ENCODE measurements at regions not wholly inside any gene's neighbourhood (a gene's known extent, or its start where the extent isn't known, plus 50 kb on each side); places are given as distances from the start of the nearest gene placed in this dataset.

GRCh38 chr7:104264285-104264684 lies 56.5 kb upstream of the ORC5 start:
- Histone ChIP-seq H3K9me3 (no peaks in the 10 kb centered on the region), H3K36me3 (no peaks in the 10 kb centered on the region), H3K27me3 (no peaks in the 10 kb centered on the region), H3K4me1 (no peaks in the 10 kb centered on the region), H3K4me3 (no peak overlapping the region), H3K27ac (no peak overlapping the region)
- 71% methylated on average over 3 of the region's 3 CpGs for WGBS (ENCODE audit: insufficient coverage, low coverage, low lambda C conversion rate, missing lambda C conversion rate)
- DNase-seq (no peak), ATAC-seq (no peak)
- TF ChIP-seq, protein P1, sequence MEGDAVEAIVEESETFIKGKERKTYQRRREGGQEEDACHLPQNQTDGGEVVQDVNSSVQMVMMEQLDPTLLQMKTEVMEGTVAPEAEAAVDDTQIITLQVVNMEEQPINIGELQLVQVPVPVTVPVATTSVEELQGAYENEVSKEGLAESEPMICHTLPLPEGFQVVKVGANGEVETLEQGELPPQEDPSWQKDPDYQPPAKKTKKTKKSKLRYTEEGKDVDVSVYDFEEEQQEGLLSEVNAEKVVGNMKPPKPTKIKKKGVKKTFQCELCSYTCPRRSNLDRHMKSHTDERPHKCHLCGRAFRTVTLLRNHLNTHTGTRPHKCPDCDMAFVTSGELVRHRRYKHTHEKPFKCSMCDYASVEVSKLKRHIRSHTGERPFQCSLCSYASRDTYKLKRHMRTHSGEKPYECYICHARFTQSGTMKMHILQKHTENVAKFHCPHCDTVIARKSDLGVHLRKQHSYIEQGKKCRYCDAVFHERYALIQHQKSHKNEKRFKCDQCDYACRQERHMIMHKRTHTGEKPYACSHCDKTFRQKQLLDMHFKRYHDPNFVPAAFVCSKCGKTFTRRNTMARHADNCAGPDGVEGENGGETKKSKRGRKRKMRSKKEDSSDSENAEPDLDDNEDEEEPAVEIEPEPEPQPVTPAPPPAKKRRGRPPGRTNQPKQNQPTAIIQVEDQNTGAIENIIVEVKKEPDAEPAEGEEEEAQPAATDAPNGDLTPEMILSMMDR (IDR thresholded peaks at IDR 0.05) = no peak
- TF ChIP-seq POLR2A (IDR thresholded peaks at IDR 0.05) = no peak
- intact Hi-C loops (cut with DNase I) = no loop called here

DNA sequence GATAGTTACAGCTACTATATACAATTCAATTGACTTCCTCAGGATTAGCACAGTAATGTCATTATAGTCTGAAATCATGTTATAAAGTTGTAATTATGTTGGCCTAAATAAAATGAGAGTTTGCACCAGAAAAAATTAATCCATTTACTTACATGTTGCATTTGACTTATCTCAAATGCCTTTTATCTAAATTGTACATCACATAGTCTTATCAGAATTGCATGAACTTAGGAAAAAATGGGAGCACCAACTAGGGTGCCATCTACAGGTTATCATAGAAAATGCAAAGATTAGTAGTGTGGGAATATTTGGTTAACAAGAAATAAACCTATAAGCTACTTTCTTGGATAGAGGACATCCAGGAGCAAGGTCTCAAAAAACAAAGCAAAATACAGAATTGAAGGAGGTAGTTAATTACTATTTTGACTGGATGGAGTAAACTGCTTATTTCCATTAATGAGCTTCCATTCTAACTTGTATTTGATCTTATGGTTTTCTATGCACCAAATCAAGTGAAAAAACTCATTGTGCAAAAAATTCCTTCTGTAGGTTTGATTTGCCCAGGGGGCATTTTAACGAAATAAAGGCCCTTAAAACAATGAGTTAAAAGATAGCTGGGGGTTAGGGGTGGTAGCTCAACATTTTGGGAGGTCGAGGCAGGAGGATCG lies 60.0 kb upstream of the ORC5 start:
- ATAC-seq (peak in 3 of 4 donors; percentile 44 to 52 (median 52)), DNase-seq (no peak)
- Histone ChIP-seq H3K9me3 (no peaks in the 10 kb centered on the region), H3K4me1 (peaks cover 0 to 7% (median 3%) of the 10 kb centered on the region in 4 donors), H3K27me3 (no peaks in the 10 kb centered on the region), H3K36me3 (no peaks in the 10 kb centered on the region), H3K4me3 (no peak overlapping the region), H3K27ac (no peak overlapping the region)
- intact Hi-C loops (cut with DNase I) = no loop called here
- 42% methylated on average over 3 of the region's 3 CpGs for WGBS (ENCODE audit: insufficient coverage, low coverage, low lambda C conversion rate, missing lambda C conversion rate)
- TF ChIP-seq POLR2A (IDR thresholded peaks at IDR 0.05) = no peak
- TF ChIP-seq, protein P1 (IDR thresholded peaks at IDR 0.05) = peak in 3 of 4 donors; percentile 21 to 65 (median 64)

- Histone ChIP-seq H3K27ac (no peak overlapping the region), H3K4me3 (no peak overlapping the region), H3K36me3 (no peaks in the 10 kb centered on the region), H3K4me1 (peaks cover 0 to 7% (median 3%) of the 10 kb centered on the region in 4 donors), H3K9me3 (no peaks in the 10 kb centered on the region), H3K27me3 (peaks cover 0 to 9% of the 10 kb centered on the region in 2 donors)
- 15% methylated on average over 2 of the region's 2 CpGs for WGBS (ENCODE audit: insufficient coverage, low coverage, low lambda C conversion rate, missing lambda C conversion rate)
- peak; percentile 84 to 89 (median 88) for ATAC-seq
- TF ChIP-seq, protein P1 (IDR thresholded peaks at IDR 0.05) = no peak
- no peak for TF ChIP-seq POLR2A (IDR thresholded peaks at IDR 0.05)
- DNase-seq = no peak
- intact Hi-C loops (cut with DNase I) = no loop called here
Observed at GRCh38 chr7:104271948-104272347, 56.5 kb upstream of the LHFPL3 start.

DNA sequence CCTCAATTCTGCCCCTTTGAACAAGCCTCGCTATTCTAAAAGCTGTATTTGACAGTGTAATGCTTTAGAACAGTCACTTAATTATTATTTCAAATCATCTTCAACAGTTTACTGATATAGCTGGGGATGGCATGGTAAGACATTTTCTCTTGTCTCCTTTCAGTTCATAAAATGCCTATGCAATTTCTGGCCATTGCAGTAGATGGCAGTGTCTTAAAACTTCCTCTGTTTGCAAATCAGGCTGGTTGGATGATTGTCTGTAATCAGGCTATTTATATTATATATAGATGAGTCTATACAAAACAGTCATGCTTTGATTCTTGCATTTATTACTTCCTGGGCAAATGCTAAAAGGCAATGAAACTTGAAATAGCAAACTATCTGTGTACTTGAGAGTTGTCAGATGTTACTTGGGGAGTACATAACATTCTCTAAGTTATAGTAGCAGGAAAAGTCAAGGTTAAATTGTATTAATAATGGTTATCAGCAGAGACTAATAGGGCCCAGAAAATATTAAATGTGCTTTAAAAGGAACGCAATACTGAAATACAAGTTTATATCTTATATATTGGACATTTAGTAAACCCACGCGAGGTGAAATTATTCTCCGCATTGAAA lies 55.5 kb upstream of the LHFPL3 start:
- ATAC-seq (peak; percentile 70 to 88 (median 78)), DNase-seq (no peak)
- peaks cover 0 to 7% (median 3%) of the 10 kb centered on the region in 4 donors for H3K4me1 ChIP-seq
- no peak overlapping the region for H3K27ac ChIP-seq
- intact Hi-C loops (cut with DNase I) = no loop called here
- no peaks in the 10 kb centered on the region for H3K36me3 ChIP-seq
- H3K9me3 ChIP-seq = no peaks in the 10 kb centered on the region
- H3K4me3 ChIP-seq = no peak overlapping the region
- 69% methylated on average over 5 of the region's 5 CpGs for WGBS (ENCODE audit: insufficient coverage, low coverage, low lambda C conversion rate, missing lambda C conversion rate)
- TF ChIP-seq, protein P1 (IDR thresholded peaks at IDR 0.05) = peak; percentile 48 to 69 (median 58)
- TF ChIP-seq POLR2A (IDR thresholded peaks at IDR 0.05) = no peak
- peaks cover 0 to 9% of the 10 kb centered on the region in 2 donors for H3K27me3 ChIP-seq
